ENCODE measurements at regions not wholly inside any gene's neighbourhood (a gene's known extent, or its start where the extent isn't known, plus 50 kb on each side); places are given as distances from the start of the nearest gene placed in this dataset.
"Not testable (repeated sequence)": the region's sequence is repeated elsewhere in the genome, so short reads cannot be mapped to it uniquely, and the experiment has no call there.

- no peak for DNase-seq
Measured at GRCh38 chr21:24705201-24705600, 902.1 kb downstream of the MRPL39 start.

GRCh38 chr21:24693779-24694178 lies 913.5 kb downstream of the MRPL39 start:
- DNase-seq: no peak

GRCh38 chr21:24681456-24681855 lies 925.8 kb downstream of the MRPL39 start:
- no peak for DNase-seq

- no peak for DNase-seq
Measured at GRCh38 chr21:24671901-24672300, 935.4 kb downstream of the MRPL39 start.

- no peak for DNase-seq
Measured at GRCh38 chr21:24658926-24659325, 948.4 kb downstream of the MRPL39 start.

- DNase-seq: no peak
Measured at GRCh38 chr21:24658026-24658425, 949.3 kb downstream of the MRPL39 start.

DNA sequence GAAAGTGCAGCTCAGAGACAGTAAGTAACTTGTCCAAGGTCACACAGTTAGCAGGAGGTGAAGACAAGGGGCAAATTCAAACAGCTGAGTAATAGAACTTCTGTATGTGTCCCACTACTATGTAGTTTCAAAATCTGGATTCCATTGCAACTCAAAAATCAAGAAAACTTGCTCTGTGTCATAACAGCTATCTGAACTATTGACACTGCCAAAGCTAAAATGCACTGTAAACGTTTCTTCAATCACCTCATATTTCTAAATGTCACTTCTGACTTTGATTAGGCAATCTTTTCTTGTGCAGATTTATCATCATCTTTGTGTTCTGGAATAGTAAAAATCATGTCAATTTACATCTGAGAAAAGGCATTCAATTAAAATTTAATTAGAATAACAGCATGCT lies 957.6 kb downstream of the MRPL39 start:
- DNase-seq: no peak

- DNase-seq: no peak
Measured at GRCh38 chr21:24636696-24637095, 970.6 kb downstream of the MRPL39 start.

- no peak for DNase-seq
Measured at GRCh38 chr21:24634749-24635148, 972.5 kb downstream of the MRPL39 start.

DNA sequence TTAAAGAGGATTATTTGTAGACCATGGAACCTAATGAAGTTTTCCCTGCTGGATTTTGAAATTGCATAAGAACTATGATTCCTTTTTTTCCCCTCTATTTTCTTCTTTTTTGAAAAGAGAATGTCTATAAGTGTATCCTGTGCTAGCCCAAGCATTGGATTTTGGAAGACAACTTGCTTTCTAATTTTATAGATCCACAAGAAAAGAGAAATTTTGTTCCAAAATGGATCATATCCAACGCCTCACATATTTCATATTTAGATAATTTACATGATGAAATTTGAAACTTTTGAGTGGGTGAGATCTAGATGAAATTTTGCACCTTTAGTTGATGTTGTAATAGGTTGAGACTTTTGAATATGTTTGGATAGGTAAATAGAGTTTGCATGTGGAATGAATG lies 978.7 kb downstream of the MRPL39 start:
- no peak for DNase-seq

DNA sequence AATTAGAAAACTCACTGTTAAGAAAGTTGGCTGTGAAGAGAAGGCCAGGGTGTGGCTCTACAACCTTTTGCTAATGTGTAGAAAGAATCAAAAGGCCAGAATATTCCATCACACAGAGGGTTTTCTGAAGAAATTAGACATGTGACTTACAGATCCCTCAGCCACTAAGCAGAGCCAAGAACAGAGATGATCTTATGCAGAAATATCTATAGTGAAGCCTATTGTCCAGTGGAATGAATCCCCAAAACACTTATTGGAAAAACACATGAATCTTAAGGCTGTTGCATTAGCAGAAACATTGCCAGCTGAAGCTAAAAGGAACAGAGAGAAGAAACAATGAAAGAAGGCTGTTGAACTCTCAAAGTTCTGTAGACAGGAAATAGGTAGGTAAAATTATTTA lies 979.2 kb downstream of the MRPL39 start:
- no peak for DNase-seq

DNA sequence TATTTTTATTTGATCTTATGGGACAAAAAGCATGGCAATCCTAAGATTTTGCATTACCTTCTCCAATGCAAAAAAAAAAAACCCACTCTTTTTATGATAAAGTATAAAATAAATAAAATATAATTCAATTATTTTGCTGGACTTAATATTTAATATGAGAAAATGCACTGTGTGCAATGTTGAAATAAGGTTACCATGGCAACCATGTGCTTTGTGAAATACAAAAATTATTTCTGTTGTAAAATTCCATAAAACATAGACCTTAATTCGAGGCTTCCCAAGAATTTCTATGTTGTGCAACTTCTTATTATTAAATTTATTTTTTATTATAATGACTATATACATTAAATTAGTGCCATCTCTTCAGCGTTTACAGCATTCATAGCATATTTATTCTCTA lies 989.5 kb downstream of the MRPL39 start:
- DNase-seq: no peak

DNA sequence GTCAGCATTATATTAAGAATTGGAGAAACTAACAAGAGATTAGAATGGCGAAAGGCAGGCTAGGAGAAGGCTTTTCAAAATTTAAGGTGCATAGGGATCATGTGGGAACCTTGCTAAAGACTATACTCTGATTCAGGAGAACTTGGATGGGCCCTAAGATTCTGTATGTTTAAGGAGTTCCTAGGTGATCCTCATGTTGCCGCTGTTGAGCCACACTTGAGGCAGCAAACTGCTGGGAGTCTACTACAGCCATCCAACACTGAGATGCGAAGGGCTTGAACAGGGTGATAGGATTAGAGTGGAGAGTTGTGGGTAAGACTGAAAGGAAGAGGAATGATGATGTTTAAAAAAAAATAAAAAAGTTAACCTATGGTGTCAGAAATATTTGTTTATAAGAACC lies 1013.2 kb downstream of the MRPL39 start:
- no peak for DNase-seq

DNA sequence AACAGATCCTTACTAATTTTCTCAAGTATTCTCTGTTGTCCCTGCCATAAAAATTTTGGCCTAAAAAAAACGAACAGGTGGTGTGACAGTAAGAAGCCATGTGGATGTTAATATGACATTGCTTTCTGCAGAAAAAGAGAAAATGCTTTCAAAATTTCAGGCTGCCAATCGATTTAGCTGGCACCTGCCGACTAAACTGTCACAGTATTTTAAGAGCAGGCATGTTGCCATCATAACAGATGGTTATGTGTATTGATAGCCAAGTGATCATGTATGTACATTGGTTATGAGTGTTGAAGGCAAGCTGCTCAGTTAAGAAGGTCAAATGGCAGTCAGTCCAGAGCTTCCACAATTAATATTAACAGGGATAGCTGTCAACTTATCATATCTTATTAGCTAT lies 1017.0 kb downstream of the MRPL39 start:
- DNase-seq: no peak

DNA sequence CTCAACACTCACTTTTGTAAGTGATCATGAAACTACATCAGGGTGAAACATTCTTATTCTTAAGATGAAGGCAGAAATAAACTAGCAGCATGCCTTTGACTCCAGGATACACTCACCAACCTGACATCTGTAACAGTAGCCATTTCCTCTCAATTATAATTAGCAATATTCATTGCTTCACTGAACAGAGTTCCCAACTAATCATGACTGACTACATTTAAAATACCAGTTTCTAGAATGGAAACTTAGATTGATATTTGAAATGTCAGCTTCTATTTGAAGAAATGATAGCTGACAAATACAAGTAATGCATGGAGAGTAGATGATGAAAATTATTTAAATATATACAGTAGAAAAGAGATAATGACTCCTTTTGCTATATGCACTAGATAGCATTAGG lies 1023.8 kb downstream of the MRPL39 start:
- no peak for DNase-seq

- no peak for DNase-seq
Measured at GRCh38 chr21:24577301-24577700, 1030.0 kb downstream of the MRPL39 start.

DNA sequence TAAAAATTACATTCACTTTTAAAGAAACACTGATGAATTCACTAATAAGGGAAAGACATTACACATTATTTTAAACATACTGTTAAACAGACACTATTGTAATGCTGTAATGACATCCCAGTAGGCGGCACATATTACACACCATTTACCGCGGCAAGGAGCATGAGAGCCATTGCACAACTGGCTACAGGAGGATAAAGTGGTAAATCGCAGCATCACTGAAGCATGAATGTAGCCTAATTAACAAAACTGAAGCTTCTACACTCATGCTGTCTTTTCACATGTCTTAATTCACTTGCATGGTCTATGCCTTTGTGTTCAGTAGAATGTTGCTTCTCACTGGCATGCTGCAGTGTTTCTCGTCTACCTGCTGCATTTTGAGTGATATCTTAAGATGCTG lies 1046.0 kb downstream of the MRPL39 start:
- no peak for DNase-seq

- DNase-seq: no peak
Measured at GRCh38 chr21:24552491-24552890, 1054.8 kb downstream of the MRPL39 start.

DNA sequence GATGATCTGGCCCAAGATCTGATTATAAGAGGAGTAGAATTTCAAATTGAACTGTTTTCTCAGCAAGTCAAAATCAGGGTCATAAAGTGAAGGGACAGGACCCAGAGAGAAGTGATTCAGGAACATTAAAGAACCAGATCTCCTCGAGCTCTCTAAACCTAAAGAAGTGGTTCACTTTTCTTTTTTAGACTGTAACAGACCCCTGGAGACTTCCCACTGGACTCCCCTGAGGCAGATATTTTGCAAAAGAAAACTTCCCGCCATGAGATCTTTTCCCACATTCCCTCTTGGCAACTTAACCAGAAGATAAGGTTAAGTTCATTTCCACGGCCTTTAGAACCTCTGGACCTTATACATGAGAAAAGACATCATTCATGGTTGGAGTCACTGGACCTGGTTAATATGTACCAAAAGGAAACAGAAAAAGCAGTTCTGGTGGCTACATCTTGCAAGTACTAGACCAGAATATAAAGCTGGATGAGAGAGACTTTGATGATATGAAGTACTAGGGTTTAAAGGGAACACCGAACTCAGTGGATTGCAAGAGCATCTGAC lies 1061.4 kb downstream of the MRPL39 start:
- no peak for DNase-seq

GRCh38 chr21:24514081-24514733 lies 1093.1 kb downstream of the MRPL39 start:
- DNase-seq: no peak

GRCh38 chr21:24509131-24509530 lies 1098.2 kb downstream of the MRPL39 start:
- no peak for DNase-seq

GRCh38 chr21:24486973-24487372 lies 1120.3 kb downstream of the MRPL39 start:
- no peak for DNase-seq

- DNase-seq: not testable (repeated sequence)
Measured at GRCh38 chr21:24483361-24483760, 1123.9 kb downstream of the MRPL39 start.

DNA sequence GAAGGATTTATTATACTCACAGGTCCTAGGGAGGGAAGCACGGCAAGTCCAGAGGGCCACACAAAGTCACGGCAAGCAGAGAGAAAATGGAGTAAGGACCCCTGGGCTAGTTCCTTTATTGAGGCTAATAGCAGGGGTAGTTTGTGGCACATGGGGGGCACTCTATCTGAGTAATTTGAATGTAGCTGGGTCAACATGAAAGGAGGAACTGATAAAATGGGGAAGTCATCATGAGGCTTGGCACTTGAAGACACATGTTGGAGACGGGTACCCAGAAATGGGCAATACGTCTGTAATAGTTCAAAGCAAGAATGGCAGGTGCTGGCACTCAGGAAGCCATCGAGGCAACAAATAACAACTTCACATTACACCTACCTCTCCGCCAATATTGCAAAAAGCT lies 1136.4 kb downstream of the MRPL39 start:
- no peak for DNase-seq

- no peak for DNase-seq
Measured at GRCh38 chr21:24456358-24456757, 1150.9 kb downstream of the MRPL39 start.

All from stimulated activated CD4-positive, alpha-beta T cell treated with anti-CD3 and anti-CD28 coated beads, Interleukin-12 subunit alpha, Interleukin-12 subunit beta, amount 100 ng/mL, for 4 hours (primary cell).